HCT116 (cell line): ENCODE measurements at regions not wholly inside any gene's neighbourhood (a gene's known extent, or its start where the extent isn't known, plus 50 kb on each side); places are given as distances from the start of the nearest gene placed in this dataset.

Source experiments
- ATAC-seq: fragments of 200-7000 bp; cut with Tn5 transposase; 2 replicates; pipeline ENCODE4 v1.9.1; 2020; ENCODE audit warnings: mild to moderate bottlenecking, moderate library complexity
- BruUV-seq: library from RNA; stranded (reverse); fragments of 400-500 nt; replicated peaks from 2 replicates; lab custom pipeline; 2021; lab: Mats Ljungman, UMichigan
- CTCF ChIA-PET: fragments of 300-600 bp; sonication (Branson Sonifier 250); formaldehyde crosslinking; loops from one replicate; lab custom pipeline; 2021; ENCODE audit warnings: antibody characterized with exemption; lab: Charles Lee
- POLR2A ChIA-PET: fragments of 300-600, 350-600 bp; sonication (Branson Sonifier 250); formaldehyde crosslinking; loops from one replicate; lab custom pipeline; 2021; ENCODE audit warnings: antibody characterized with exemption; lab: Charles Lee
- RAD21 ChIA-PET, 2 experiments: fragments of 300-600 bp; sonication (Branson Sonifier 250); formaldehyde crosslinking; loops; one replicate each; lab custom pipeline; 2023; ENCODE audit warnings: low total read pairs in 2 of 2; ENCODE audit not compliant: uncharacterized antibody in 2 of 2, unreplicated experiment in 2 of 2, low non-redundant PET in 1 of 2; lab: Charles Lee
- DNase-seq: peaks from one replicate; pipeline ENCODE4 v3.0.0-alpha.2; 2010; ENCODE audit warnings: low read depth, low spot score
- H2AFZ ChIP-seq: fragments of 200-600 bp; shearing (Covaris generic), sonication (generic); 2 replicates; pipeline ENCODE4 v1.6.1; 2017; ENCODE audit warnings: low read depth, mixed run types, mixed read lengths, antibody characterized with exemption, low read length; ENCODE audit not compliant: poor library complexity, severe bottlenecking
- H3K27ac ChIP-seq: 2 replicates; pipeline ENCODE4 v1.5.1; 2012; ENCODE audit warnings: low read depth, low read length
- H3K27me3 ChIP-seq: fragments of 200-600 bp; sonication (generic); 2 replicates; pipeline ENCODE4 v1.6.1; 2016; ENCODE audit warnings: mixed run types, low read length, mixed read lengths; ENCODE audit not compliant: insufficient read depth
- H3K36me3 ChIP-seq, 2 experiments: fragments of 200-500 bp in 1 of 2; fragments of 200-600 bp in 1 of 2; sonication (Bioruptor generic) in 1 of 2; sonication (generic) in 1 of 2; 2 replicates each; pipeline versions ENCODE4 v1.5.1 to v1.6.1; 2014 to 2016; ENCODE audit warnings: low read length in 2 of 2, inconsistent platforms in 1 of 2, mixed read lengths in 1 of 2, mixed run types in 1 of 2; ENCODE audit not compliant: insufficient read depth in 2 of 2, control insufficient read depth in 1 of 2
- H3K4me1 ChIP-seq, 2 experiments: fragments of 200-600 bp in 1 of 2; sonication (generic) in 1 of 2; 2 replicates each; pipeline versions ENCODE4 v1.5.1 to v1.6.1; 2012 to 2017; ENCODE audit warnings: low read length in 2 of 2, inconsistent platforms in 1 of 2, mild to moderate bottlenecking in 1 of 2, mixed read lengths in 1 of 2, mixed run types in 1 of 2, moderate library complexity in 1 of 2; ENCODE audit not compliant: insufficient read depth in 2 of 2, control insufficient read depth in 1 of 2
- H3K4me2 ChIP-seq: fragments of 200-600 bp; sonication (generic); 2 replicates; pipeline ENCODE4 v1.6.1; 2017; ENCODE audit warnings: mixed run types, low read length, mixed read lengths
- H3K4me3 ChIP-seq, 2 experiments: fragments of 200-600 bp in 1 of 2; sonication (generic) in 1 of 2; replicated peaks in 1 of 2; 2 replicates each; pipeline ENCODE4 v1.5.1; 2011 to 2016; ENCODE audit warnings: low read length in 2 of 2, control low read depth in 1 of 2, low read depth in 1 of 2, mild to moderate bottlenecking in 1 of 2, mixed read lengths in 1 of 2, mixed run types in 1 of 2
- H3K79me2 ChIP-seq: fragments of 200-600 bp; sonication (generic); 2 replicates; pipeline ENCODE4 v1.6.1; 2017; ENCODE audit warnings: mild to moderate bottlenecking, mixed run types, low read length, moderate library complexity, mixed read lengths; ENCODE audit not compliant: insufficient read depth
- H3K9ac ChIP-seq: fragments of 200-600 bp; sonication (generic); 2 replicates; pipeline ENCODE4 v1.6.1; 2016; ENCODE audit warnings: low read length, mixed read lengths
- H3K9me2 ChIP-seq: fragments of 200-600 bp; sonication (generic), shearing (Covaris generic); 2 replicates; pipeline ENCODE4 v1.6.1; 2017; ENCODE audit warnings: mixed run types, mild to moderate bottlenecking, moderate library complexity; ENCODE audit not compliant: insufficient read depth
- H3K9me3 ChIP-seq, 2 experiments: fragments of 200-500 bp in 1 of 2; fragments of 200-600 bp in 1 of 2; sonication (Bioruptor generic) in 1 of 2; sonication (generic) in 1 of 2; 2 replicates each; pipeline ENCODE4 v1.6.1; 2014 to 2017; ENCODE audit warnings: low read length in 2 of 2, mixed read lengths in 2 of 2, inconsistent platforms in 1 of 2, low read depth in 1 of 2, mild to moderate bottlenecking in 1 of 2, mixed run types in 1 of 2, moderate library complexity in 1 of 2; ENCODE audit not compliant: control insufficient read depth in 1 of 2, insufficient read depth in 1 of 2
- H4K20me1 ChIP-seq: fragments of 200-600 bp; sonication (generic), shearing (Covaris generic); 2 replicates; pipeline ENCODE4 v1.6.1; 2017; ENCODE audit warnings: mixed run types, mild to moderate bottlenecking, moderate library complexity; ENCODE audit not compliant: insufficient read depth
- ATF3 ChIP-seq: IDR thresholded peaks from 2 replicates; pipeline ENCODE4 v1.6.1; 2012
- CTCF ChIP-seq, 3 experiments: fragments of 200-600 bp in 1 of 3; sonication (generic) in 1 of 3; IDR thresholded peaks in 2 of 3; conservative IDR thresholded peaks in 1 of 3; 2 replicates each; pipeline ENCODE4 v1.5.1; 2012 to 2017; ENCODE audit warnings: low read depth in 2 of 3, low read length in 2 of 3, antibody characterized with exemption in 1 of 3, borderline replicate concordance in 1 of 3, control low read depth in 1 of 3, mild to moderate bottlenecking in 1 of 3, mixed read lengths in 1 of 3, mixed run types in 1 of 3, moderate library complexity in 1 of 3; ENCODE audit not compliant: insufficient read depth in 1 of 3
- EGR1 ChIP-seq: IDR thresholded peaks from 2 replicates; pipeline ENCODE4 v1.6.1; 2012; ENCODE audit warnings: low read depth
- ELF1 ChIP-seq: IDR thresholded peaks from 2 replicates; pipeline ENCODE4 v1.6.1; 2012; ENCODE audit warnings: low read depth, borderline replicate concordance
- EZH2 ChIP-seq: fragments of 200-600 bp; sonication (generic); IDR thresholded peaks from 2 replicates; pipeline ENCODE4 v1.6.1; 2017; ENCODE audit warnings: antibody characterized with exemption, mixed run types
- MAX ChIP-seq: IDR thresholded peaks from 2 replicates; pipeline ENCODE4 v1.6.1; 2012
- POLR2A ChIP-seq: IDR thresholded peaks from 2 replicates; pipeline ENCODE4 v1.7.0; 2011; ENCODE audit warnings: borderline replicate concordance; ENCODE audit not compliant: insufficient read depth, insufficient read length; ENCODE audit errors: extremely low read depth
- SIN3A ChIP-seq: IDR thresholded peaks from 2 replicates; pipeline ENCODE4 v1.6.1; 2012; ENCODE audit warnings: low read depth
- TCF7L2 ChIP-seq: IDR thresholded peaks from 2 replicates; pipeline ENCODE4 v1.7.0; 2011; ENCODE audit warnings: borderline replicate concordance, inconsistent platforms; ENCODE audit not compliant: insufficient read depth, insufficient read length; ENCODE audit errors: extremely low read depth
- YY1 ChIP-seq: IDR thresholded peaks from 2 replicates; pipeline ENCODE4 v1.6.1; 2011; ENCODE audit warnings: low read length, low read depth, moderate library complexity, mild to moderate bottlenecking; ENCODE audit not compliant: insufficient replicate concordance; ENCODE audit errors: extremely low read depth
- ZBTB33 ChIP-seq: IDR thresholded peaks from 2 replicates; pipeline ENCODE4 v1.6.1; 2011; ENCODE audit warnings: mild to moderate bottlenecking, low read length, moderate library complexity; ENCODE audit not compliant: insufficient replicate concordance; ENCODE audit errors: extremely low read depth
- ZFX ChIP-seq: fragments of 450-650 bp; IDR thresholded peaks from 2 replicates; pipeline ENCODE4 v1.6.1; 2017
- intact Hi-C: fragments of 100-400 bp; cut with micrococcal nuclease; formaldehyde crosslinking; loops from 2 replicates; pipeline ENCODE4 v1.10.0; 2022

GRCh38 chr6:74805916-74806696, 399.7 kb downstream of the COL12A1 start:
- no peaks in the 10 kb centered on the region for H3K9me2 ChIP-seq
- ChIA-PET RAD21 (no interaction called here), POLR2A (no interaction called here), CTCF (no interaction called here)
- no peaks in the 10 kb centered on the region for H3K27me3 ChIP-seq
- H2AFZ ChIP-seq: peak overlapping the region; percentile 27
- H3K9ac ChIP-seq: no peak overlapping the region
- no peaks in the 10 kb centered on the region for H3K4me1 ChIP-seq
- H3K9me3 ChIP-seq: no peaks in the 10 kb centered on the region
- no TSS peak for BruUV-seq
- no peaks in the 10 kb centered on the region for H3K79me2 ChIP-seq
- no peak overlapping the region for H3K27ac ChIP-seq
- intact Hi-C loops: no loop called here
- ATAC-seq: no peak
- no peak for TF ChIP-seq ATF3
- no peak for TF ChIP-seq CTCF (IDR thresholded peaks at IDR 0.05 in 2 of 3, conservative IDR thresholded peaks at IDR 0.05 in 1 of 3; ENCODE audit: borderline replicate concordance in 1 of 3, insufficient read depth in 1 of 3, low read depth in 2 of 3, low read length in 2 of 3)
- no peak for TF ChIP-seq SIN3A
- no peak for TF ChIP-seq ELF1
- no peak for TF ChIP-seq TCF7L2
- TF ChIP-seq EGR1: no peak
- no peak for TF ChIP-seq ZBTB33
- no peak for TF ChIP-seq ZFX
- TF ChIP-seq POLR2A: no peak
- no peak for TF ChIP-seq MAX
- no peak for TF ChIP-seq YY1
- TF ChIP-seq EZH2: no peak
- TF ChIP-seq, all 23 proteins: peak for 0
- H3K36me3 ChIP-seq: no peaks in the 10 kb centered on the region
- no peaks in the 10 kb centered on the region for H4K20me1 ChIP-seq
- DNase-seq: no peak
- H3K4me3 ChIP-seq: no peak overlapping the region
- H3K4me2 ChIP-seq: no peak overlapping the region
